ENCODE measurements at regions not wholly inside any gene's neighbourhood (a gene's known extent, or its start where the extent isn't known, plus 50 kb on each side); places are given as distances from the start of the nearest gene placed in this dataset.

DNA sequence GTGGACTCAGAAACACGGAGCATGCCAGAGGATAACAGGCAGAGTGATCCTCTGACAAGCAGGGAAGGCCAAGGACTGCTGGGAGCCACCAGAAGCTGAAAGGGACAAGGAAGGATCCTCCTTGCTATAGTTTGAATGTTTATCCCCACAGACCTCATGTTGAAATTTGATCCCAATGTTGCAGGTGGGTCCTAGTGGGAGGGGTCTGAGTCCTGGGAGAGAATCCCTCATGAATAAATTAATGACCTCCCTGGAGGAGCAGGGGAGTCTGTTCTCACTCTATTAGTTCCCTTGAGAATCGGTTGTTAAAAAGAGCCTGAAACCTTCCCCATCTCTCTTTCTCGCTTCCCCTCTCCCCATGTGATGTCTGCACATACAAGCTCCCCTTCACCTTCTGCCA is 124.4 kb downstream of the FBXO15 start:
- DNase-seq: no peak

DNA sequence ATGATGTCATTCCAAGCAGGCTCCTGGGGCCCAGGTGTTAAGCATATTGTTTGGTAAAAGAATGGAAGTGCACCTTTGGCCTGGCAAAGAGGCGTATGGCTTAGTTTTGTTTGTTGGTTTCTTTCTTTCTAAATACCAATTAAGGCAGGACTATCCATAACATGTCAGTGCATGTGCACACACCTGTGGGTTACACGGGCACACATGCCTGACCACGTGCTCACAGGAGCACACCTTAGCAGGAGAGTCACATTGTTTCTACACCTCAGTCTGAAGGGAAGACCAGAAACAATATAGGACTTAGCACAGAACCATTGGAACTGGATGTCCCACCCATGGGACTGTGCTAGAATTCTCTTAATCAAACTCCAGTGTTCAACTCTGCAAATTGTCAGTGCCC is 127.8 kb downstream of the FBXO15 start:
- no peak for DNase-seq

DNA sequence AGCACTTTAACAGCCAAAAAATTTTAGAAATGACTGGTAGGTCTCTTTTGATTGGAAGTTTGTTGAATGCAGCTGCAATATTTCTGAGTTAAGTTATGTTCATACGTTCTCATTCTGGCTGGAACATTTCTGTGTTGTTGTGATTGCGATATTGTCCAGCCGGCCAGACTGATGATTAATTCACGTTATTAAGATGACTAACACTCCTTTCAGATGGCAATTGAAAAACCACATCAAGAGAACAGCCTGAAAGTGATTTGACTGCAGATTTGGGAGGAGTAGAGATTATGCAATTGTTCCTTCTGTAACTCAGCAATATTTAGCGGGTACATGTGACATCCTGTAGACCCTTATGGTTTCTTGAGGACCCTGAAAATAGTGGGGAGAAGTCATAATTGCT is 133.7 kb downstream of the FBXO15 start:
- DNase-seq: no peak

DNA sequence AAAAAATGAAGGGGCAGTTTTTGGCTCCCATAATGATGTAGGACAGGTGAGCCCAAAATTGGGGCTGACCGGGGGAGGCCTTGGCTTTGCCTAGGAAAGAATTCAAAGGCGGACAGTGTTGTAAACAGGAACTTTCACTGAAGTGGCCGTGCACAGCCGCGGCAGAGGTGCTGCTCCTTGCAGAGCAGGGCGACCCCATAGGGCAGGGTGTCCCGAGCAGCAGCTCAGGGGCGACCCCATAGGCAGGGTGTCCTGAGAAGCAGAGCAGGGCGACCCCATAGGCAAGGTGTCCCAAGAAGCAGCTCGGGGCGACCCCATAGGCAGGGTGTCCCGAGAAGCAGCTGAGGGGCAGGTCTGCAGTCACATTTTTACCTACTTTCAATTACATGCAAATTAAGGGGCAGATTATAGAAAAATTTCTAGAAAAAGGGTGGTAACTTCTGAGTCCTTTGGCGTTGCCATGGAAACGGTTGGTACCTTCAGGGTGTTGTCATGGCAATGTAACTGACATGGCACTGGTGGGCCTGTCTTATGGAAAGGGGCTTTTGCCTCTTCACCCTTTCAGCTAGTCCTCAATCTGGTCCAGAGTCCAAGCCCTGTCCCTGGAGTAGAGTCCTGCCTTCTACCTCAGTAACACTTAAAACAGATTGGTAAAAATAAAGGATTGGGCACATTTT is 134.5 kb downstream of the FBXO15 start:
- no peak for DNase-seq

DNA sequence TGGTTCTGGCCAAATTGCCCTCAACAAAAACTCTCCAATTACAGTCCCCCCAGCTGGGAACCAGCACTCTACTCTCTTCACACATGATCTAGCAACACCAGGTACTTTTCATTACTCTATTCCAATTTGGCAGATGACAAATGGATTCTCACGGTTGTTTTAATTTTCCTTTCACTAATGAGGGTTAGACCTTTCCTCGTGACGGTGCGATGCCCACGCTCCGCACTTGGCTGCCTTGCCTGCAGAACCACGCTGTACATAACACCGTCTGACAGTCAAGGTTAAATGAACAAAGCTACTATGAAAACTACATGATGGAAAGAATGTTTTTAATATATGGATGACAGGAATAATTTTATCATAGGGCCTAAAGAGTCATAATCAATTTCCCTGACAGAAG is 141.5 kb downstream of the FBXO15 start:
- DNase-seq: no peak

DNA sequence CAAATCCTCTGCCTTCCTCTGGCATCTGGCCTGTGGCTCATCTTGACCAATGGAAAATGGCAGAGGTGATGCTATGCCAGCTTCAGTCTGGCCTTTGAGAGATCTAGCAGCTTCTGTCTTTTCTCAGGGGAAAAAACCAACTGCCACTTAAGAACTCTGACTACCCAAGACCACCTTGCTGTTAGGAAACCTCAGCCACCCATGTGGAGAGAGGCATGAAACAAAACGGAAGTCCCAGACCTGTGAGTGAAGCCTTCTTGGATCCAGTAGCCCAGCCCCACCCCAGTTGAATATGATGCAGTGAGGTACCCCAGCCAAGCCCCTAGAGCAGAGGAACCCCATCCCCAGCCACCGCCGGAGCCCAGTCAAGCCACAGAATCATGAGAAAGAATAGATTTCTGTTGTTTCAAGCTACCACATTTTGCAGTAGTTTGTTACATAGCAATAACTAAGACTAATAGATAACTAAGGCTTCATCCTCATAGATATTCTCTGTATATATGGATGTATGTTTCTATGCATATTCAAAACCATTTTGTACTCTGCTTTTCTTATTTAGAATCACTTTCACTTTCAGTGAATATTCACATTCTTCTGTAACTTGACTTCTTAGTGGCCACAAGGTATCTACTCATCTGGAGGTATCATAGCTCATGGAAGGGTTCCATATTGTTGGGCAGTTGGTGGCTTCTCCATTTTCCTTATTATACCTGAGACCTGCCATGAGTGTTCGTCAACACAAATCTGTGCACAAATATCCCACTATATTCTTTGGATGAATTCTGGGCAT is 142.1 kb downstream of the FBXO15 start:
- DNase-seq: no peak

DNA sequence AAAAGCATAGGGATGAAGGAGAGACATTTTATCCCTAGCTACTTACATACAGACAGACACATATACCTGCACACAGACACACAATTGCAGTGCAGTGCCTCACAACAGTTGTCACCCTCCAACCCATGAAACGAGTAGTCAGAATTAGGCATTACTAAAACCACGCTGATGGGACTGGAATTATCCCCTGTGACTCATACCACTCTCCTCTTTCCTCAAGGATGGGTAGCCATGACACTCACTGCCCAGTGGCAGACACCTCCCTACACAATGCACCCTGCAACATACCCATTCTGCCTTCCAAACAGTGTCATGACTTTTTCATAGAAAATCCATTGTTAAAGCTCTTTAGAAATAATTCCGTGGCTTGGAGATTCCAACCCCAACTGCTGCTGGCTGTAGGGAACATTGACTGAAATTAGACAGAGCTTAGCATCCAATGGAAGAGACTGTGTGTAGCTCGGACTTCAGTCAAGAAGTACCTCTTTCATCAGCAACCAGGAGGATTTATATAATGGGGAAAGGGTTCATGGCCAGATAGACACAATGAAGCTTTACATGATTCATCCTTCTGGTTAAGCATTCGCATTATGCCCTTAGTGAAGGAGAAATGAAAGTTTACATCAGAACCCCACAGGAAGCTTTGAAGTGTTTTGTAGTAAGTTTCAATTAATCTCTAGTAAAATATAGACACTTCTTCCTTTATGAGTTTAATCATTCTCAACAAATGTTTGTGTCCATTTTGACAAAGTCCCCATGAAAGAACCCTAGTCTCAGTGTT is 155.2 kb downstream of the FBXO15 start:
- DNase-seq: no peak

DNA sequence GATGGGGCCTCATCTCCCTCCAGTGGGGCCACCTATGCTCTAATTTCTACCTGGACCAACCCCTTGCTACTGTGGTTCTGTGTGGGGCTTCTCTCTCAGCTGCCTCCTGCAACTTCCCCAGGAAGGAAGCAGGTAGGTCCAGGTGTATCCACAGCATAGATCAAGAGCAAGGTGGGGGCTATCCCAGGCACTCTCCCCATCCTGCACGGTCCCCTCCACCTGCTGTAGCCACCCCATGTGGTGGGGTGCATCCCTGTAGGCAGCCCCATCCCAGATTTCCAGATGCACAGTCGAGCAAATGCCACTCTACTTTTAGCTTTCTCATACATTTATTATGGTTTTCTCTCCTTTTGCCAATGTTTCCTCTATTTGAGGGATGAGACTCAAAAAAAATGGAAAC is 156.1 kb downstream of the FBXO15 start:
- DNase-seq: no peak

DNA sequence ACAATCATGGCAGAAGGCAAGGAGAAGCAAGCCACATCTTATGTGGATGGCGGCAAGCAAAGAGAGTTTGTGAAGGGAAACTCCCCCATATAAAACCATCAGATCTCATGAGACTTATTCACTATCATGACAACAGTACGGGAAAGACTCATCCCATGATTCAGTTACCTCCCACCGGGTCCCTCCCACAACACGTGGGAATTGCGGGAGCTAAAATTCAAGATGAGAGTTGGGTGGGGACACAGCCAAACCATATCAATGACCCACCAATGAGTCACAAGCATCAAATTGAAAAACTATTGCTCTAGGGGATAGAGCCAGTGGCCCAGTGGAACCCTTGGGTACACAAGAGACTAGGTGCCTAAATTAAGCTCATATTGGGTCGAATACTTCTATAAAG is 157.4 kb downstream of the FBXO15 start:
- DNase-seq: no peak

DNA sequence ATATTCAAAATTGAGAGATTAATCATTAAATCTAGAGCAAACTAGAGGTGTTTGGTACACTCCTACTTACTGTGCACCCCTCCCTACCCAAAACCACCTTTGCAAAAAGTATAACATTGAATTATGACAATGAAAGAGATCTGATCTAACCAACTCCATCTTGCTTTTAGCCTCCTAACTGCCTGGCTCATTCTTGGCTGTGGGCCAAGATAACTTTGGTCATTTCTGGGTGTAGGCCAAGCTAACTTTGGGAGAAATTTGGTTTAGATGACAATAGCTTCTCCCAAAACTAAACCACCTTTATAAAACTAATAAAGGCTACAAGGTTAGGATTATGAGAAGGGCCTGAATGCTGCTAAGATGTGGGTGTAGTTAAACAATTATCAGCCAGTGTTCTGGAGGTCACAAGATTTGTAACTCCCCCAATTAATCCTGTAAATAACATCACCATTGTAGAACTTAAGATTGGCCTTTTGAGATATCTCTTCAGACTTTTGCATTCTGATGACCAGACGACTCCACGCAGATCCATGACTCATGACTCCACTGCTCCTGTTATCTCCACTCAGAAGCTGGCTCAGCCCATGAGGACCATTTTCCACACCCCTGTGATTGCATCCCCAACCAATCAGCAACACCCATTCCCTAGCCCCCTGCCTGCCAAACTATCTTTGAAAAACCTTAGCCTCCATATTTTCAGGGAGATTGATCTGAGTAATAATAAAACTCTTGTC is 160.2 kb downstream of the FBXO15 start:
- DNase-seq: no peak

DNA sequence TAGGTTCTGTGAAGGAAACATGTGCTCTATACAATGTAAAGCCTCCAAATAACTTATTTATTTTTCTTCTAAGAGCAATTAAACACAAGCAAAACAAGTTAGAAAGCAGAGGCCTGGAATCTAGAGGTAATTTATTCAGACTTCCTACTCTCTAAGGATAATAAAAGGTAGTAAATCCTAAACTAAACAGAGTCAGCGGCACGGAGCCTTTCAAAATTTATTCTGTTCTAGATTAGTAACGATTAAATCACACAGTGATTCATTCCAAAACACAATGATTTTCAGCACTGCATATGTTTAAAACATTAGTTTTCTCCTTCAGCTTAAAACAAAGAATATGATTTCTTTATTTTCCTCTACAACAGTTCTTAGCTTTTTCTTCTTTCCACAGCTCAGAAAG is 160.9 kb downstream of the FBXO15 start:
- DNase-seq: no peak

DNA sequence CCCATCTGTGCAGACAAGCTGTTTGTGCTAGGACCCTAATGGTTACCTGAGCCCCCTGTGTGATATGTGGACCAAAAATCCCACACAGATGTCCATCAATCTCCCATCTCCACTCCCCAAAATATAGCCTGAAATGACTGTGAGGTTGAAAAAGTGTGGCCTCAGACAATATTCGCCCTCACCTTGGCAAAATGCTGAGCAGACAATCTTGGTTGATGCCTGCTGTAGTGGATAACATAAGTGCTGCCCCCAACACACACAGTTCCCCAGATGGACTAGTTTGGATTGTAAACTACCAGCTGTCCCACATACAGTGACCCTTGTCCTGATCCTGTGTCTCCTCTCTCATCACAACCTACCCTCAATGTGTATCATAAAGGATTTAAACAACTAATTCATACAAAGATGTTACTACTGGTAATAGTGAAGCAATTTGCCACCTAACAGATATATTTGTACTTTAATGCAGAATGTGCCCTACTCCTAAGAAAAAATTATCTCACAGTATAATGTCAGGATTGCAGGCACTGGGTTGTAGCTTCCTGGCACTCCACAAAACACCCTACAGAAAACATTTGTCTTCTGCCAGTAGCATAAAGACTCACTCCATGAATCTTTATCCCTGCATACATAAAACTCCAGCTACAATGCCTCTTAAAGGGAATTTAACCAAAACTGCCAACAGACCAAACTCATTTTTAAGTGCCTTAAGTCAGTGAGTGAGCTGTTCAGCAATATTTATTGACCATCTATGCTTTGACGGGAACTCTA is 161.6 kb downstream of the FBXO15 start:
- no peak for DNase-seq

DNA sequence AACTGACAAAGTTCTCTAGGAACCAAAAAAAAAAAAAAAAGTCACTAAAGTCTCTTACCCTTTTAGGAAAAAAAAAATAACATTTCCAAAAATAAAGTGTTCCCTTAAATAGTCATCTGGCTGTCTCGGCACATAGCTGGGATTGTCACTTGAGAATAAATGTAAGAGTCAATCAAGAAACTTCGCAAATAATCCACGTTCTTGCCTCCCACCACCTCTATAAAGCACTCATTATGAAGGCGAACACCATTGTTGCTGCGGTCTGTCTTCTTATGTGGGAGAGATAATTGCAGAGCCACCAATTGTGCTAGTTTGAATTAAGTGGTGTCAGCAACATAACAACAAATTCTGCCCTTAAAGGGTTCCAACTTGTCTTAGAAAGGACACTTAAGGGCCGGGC is 163.7 kb downstream of the FBXO15 start:
- no peak for DNase-seq

DNA sequence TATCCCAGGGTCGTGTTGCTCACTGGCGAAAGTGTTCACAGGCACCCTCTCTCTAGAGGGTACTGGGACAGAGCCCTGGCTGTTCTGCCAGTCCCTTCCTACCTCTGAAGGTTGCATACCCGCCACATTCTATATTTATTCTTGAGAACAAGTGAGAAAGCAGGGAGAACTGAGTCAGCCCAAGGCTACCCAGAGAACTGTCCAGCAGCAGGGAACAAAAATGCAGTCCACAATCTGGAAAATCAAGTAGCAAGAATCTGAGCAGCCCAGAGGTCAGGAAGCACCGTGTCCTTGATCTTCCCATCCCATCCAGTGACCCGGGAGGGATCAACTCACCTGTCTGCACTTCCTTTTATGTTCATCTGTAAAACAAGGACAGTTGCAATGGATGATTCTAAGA is 164.1 kb downstream of the FBXO15 start:
- no peak for DNase-seq

DNA sequence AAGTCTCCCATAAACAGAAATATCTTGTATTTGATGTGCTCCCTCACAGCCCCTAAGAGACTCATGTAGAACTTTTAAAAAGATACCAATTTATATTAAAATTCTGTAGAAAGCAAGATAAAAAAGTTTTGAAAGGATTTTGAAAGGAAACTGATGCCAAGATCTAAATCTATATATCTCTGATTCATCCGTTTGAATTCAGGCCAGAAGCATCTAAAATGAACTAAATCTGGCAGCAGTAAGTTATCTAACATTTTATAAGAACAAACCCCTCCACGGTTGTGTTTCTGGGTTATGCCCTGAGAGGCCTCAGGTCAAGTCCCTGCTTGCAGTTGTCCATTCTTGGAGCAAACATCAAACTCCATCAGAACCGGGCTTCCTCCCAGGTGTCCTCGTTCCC is 165.8 kb downstream of the FBXO15 start:
- DNase-seq: no peak

DNA sequence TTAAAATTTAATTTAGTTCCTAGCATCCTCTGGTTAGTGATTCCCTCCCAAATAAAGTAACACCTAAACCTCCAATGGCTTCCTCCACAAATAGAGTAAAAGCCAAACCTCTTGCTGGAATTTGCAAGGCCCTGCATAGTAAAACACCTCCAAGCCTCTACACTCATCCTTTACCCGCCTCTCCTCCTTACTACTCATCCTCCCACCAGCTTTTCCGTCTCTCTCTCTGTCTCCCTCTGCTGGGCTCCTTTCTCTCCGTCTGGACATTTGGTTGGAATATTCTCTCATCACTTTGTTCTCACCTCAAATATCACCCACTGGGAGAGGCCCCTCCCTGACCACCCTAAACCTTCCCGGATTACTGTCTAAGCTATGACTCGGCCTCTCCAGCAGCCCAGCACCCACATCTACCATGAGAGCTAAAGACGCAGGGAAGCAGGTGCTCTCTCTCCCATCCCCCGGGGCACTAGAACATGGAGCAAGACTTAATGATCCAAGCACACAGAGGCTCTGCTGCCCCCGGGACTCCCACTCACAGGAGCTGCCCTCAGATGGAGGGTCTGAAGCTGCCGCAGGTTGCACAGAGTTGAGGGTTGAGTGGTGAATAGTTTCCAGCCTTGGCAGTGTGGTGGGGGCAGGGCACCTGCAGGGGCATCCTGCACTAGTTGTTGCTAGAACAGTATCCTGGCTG is 167.2 kb downstream of the FBXO15 start:
- no peak for DNase-seq

DNA sequence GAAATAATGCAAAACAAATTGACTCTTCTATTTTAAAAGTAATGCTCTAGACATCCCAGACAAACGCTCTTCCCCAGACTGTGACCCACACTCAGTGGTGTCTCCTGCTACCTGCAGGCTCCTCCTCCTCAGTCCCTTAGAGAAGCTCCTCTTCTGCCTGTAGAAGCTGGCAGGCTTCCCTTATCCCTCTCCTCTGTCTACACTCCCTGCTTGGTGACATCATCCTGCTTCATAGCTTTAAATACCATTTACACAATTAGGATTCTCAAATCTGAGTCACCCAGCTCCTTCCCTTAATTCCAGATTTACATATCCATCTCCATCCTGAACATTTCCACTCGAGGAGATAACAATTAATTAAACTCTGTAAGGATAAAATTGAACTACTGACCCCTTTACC is 167.9 kb downstream of the FBXO15 start:
- DNase-seq: peak; percentile 6

DNA sequence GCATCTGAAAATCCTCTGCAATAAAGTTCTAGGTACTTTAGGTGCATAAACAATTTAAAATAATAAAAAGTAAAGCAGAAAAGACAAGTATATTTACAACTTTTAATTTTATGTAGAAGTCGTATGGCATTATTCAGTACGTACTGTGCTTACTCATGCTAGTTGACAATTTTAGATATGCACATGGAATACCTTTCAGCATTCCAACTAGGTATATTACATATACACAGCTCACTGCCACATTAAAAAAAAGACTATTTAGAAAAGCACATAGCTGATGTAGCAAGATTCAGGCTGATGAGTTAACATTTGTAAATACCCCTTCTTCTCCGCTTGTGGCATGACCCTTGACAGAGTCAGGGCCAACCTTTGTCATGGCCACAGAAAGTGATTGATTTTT is 171.2 kb downstream of the FBXO15 start:
- no peak for DNase-seq

DNA sequence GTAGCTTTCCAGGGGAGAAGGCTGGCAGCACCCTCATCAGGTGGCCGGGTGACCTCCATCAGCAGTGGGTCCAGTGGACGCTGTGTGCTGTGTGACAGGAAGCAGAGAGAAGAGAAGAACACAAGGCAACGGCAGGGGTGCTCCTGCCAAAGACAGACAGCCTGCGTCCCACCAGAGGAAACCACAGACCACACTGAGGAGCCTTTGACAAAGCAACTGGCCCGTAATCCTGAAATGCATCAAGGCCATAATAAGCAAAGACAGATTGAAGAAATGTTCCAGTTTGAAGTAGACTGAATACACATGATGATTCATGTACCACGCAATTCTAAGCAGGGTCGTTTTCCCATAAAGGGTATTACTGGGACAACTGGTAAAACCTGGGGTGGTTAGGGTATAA is 172.4 kb downstream of the FBXO15 start:
- no peak for DNase-seq

DNA sequence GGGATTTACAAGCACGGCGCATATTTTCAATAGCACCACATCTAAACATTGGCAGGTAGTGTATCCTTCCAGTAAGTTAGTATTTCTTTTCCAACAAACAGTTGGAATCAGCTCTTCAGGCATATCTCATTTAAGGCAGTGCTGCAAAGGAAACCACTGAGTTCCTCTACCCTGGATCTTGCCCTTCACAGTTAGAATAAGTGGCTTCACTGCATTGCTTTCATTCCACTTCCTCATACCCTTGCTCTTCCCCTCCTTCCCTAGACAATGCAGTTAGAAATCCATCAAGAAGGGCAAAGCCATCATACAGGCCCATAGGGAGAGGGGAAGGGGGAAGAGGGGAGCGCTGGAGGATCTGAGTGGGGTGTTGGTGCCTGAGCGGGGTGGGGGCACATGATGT is 173.7 kb downstream of the FBXO15 start:
- DNase-seq: no peak

DNA sequence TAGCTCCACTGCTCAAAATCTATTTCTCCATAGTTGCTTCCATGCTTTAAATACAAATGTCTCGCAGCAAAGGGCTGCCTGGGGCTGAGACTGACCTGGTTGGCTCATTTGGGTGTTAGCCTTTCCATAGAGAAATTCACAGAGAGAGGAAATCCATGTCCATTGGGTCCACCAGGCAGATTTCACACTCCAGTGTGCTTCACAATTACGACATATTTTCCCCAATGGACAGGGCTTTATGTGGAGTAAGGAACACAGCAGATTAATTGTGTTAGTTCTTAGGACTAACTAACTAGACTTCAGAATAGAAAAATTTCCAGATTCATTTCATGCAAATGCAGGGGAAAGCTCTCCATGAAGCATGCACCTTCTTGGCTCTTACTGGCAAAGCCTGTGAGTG is 180.7 kb downstream of the FBXO15 start:
- DNase-seq: no peak

DNA sequence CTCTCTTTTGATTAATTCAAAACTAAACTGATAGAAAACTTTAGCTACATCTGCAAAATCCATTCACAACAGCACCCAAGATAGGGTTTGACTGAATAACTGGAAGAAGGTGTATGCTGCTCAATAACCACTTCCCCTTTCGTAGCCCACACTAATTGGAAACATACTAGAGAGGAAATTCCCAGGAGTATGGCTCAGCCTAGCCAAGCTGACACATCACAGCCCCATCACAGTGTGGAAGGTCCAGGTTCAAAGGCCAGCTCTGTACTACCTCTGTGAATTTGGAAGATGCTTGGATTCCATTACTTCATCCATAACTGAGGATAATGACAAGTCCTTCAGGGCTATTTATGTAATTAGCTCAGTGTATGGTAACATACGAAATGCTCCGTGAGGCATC is 185.4 kb downstream of the FBXO15 start:
- DNase-seq: no peak

Measured in NCI-H2029 (cell line).